NCI-H510A treated with DMSO at 0.1 percent for 48 hours (cell line): ENCODE measurements at regions not wholly inside any gene's neighbourhood (a gene's known extent, or its start where the extent isn't known, plus 50 kb on each side); places are given as distances from the start of the nearest gene placed in this dataset.
"Not testable (repeated sequence)": the region's sequence is repeated elsewhere in the genome, so short reads cannot be mapped to it uniquely, and the experiment has no call there.

Experiments
- DNase-seq: peaks from one replicate; lab custom pipeline; 2025; lab: John Stamatoyannopoulos, UW

GRCh38 chr10:29790207-29790606, 155.4 kb upstream of the SVIL start:
- no peak for DNase-seq

- no peak for DNase-seq
These were observed 153.3 kb upstream of the SVIL start for GRCh38 chr10:29788113-29788512.

GRCh38 chr10:29785701-29786100, 150.9 kb upstream of the SVIL start:
- DNase-seq, result no peak

- DNase-seq, result no peak
These were observed 149.5 kb upstream of the SVIL start for GRCh38 chr10:29784175-29784773.

- no peak for DNase-seq
These were observed 148.6 kb upstream of the SVIL start for GRCh38 chr10:29783201-29783947.

GRCh38 chr10:29780639-29781038, 145.9 kb upstream of the SVIL start:
- no peak for DNase-seq

- DNase-seq, result no peak
These were observed 145.3 kb upstream of the SVIL start for GRCh38 chr10:29780096-29780495.

GRCh38 chr10:29776246-29776645, 141.5 kb upstream of the SVIL start:
- DNase-seq, result no peak

GRCh38 chr10:29774475-29774874, 139.7 kb upstream of the SVIL start:
- DNase-seq, result no peak

GRCh38 chr10:29773675-29774091, 138.9 kb upstream of the SVIL start:
- no peak for DNase-seq

GRCh38 chr10:29772403-29772802, 137.6 kb upstream of the SVIL start:
- DNase-seq, result no peak

GRCh38 chr10:29771376-29771775, 136.6 kb upstream of the SVIL start:
- no peak for DNase-seq

- not testable (repeated sequence) for DNase-seq
These were observed 134.5 kb upstream of the SVIL start for GRCh38 chr10:29769277-29769676.

- DNase-seq, result no peak
These were observed 133.2 kb upstream of the SVIL start for GRCh38 chr10:29767968-29768367.

GRCh38 chr10:29766753-29767152, 132.0 kb upstream of the SVIL start:
- DNase-seq, result no peak

- no peak for DNase-seq
These were observed 130.6 kb upstream of the SVIL start for GRCh38 chr10:29765330-29765729.

GRCh38 chr10:29763396-29763795, 128.6 kb upstream of the SVIL start:
- no peak for DNase-seq

- DNase-seq, result no peak
These were observed 127.1 kb upstream of the SVIL start for GRCh38 chr10:29761916-29762315.

GRCh38 chr10:29760138-29760900, 125.5 kb upstream of the SVIL start:
- DNase-seq, result no peak

GRCh38 chr10:29757551-29758297, 123.0 kb upstream of the SVIL start:
- no peak for DNase-seq

GRCh38 chr10:29756451-29756850, 121.7 kb upstream of the SVIL start:
- no peak for DNase-seq

- no peak for DNase-seq
These were observed 118.5 kb upstream of the SVIL start for GRCh38 chr10:29753283-29753682.
